ENCODE measurements at regions not wholly inside any gene's neighbourhood (a gene's known extent, or its start where the extent isn't known, plus 50 kb on each side); places are given as distances from the start of the nearest gene placed in this dataset.

GRCh38 chr11:112518371-112518770, 257.7 kb upstream of the PLET1 start:
- TF ChIP-seq, protein P1, sequence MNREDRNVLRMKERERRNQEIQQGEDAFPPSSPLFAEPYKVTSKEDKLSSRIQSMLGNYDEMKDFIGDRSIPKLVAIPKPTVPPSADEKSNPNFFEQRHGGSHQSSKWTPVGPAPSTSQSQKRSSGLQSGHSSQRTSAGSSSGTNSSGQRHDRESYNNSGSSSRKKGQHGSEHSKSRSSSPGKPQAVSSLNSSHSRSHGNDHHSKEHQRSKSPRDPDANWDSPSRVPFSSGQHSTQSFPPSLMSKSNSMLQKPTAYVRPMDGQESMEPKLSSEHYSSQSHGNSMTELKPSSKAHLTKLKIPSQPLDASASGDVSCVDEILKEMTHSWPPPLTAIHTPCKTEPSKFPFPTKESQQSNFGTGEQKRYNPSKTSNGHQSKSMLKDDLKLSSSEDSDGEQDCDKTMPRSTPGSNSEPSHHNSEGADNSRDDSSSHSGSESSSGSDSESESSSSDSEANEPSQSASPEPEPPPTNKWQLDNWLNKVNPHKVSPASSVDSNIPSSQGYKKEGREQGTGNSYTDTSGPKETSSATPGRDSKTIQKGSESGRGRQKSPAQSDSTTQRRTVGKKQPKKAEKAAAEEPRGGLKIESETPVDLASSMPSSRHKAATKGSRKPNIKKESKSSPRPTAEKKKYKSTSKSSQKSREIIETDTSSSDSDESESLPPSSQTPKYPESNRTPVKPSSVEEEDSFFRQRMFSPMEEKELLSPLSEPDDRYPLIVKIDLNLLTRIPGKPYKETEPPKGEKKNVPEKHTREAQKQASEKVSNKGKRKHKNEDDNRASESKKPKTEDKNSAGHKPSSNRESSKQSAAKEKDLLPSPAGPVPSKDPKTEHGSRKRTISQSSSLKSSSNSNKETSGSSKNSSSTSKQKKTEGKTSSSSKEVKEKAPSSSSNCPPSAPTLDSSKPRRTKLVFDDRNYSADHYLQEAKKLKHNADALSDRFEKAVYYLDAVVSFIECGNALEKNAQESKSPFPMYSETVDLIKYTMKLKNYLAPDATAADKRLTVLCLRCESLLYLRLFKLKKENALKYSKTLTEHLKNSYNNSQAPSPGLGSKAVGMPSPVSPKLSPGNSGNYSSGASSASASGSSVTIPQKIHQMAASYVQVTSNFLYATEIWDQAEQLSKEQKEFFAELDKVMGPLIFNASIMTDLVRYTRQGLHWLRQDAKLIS (CRISPR knock-in tag; IDR thresholded peaks at IDR 0.05; ENCODE audit: borderline replicate concordance): no peak
- TF ChIP-seq PREB (CRISPR knock-in tag; IDR thresholded peaks at IDR 0.05; ENCODE audit: borderline replicate concordance) (no peak), CTCF (IDR thresholded peaks at IDR 0.05) (no peak), TEAD4 (CRISPR knock-in tag; IDR thresholded peaks at IDR 0.05) (no peak), NR1H2 (CRISPR knock-in tag; IDR thresholded peaks at IDR 0.05) (no peak), SOX15 (CRISPR knock-in tag; IDR thresholded peaks at IDR 0.05) (no peak), NFE2L1 (CRISPR knock-in tag; IDR thresholded peaks at IDR 0.05) (no peak), NR3C1 (CRISPR knock-in tag; conservative IDR thresholded peaks at IDR 0.05; ENCODE audit: low read depth) (no peak), TP53 (CRISPR knock-in tag; IDR thresholded peaks at IDR 0.05) (no peak), ZNF232 (CRISPR knock-in tag; IDR thresholded peaks at IDR 0.05) (no peak), ZNF121 (CRISPR knock-in tag; IDR thresholded peaks at IDR 0.05) (no peak), ZNF138 (CRISPR knock-in tag; conservative IDR thresholded peaks at IDR 0.05) (no peak)
- TF ChIP-seq, protein P2, sequence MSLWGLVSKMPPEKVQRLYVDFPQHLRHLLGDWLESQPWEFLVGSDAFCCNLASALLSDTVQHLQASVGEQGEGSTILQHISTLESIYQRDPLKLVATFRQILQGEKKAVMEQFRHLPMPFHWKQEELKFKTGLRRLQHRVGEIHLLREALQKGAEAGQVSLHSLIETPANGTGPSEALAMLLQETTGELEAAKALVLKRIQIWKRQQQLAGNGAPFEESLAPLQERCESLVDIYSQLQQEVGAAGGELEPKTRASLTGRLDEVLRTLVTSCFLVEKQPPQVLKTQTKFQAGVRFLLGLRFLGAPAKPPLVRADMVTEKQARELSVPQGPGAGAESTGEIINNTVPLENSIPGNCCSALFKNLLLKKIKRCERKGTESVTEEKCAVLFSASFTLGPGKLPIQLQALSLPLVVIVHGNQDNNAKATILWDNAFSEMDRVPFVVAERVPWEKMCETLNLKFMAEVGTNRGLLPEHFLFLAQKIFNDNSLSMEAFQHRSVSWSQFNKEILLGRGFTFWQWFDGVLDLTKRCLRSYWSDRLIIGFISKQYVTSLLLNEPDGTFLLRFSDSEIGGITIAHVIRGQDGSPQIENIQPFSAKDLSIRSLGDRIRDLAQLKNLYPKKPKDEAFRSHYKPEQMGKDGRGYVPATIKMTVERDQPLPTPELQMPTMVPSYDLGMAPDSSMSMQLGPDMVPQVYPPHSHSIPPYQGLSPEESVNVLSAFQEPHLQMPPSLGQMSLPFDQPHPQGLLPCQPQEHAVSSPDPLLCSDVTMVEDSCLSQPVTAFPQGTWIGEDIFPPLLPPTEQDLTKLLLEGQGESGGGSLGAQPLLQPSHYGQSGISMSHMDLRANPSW (CRISPR knock-in tag; conservative IDR thresholded peaks at IDR 0.05; ENCODE audit: low read depth): no peak
- TF ChIP-seq, protein P3, sequence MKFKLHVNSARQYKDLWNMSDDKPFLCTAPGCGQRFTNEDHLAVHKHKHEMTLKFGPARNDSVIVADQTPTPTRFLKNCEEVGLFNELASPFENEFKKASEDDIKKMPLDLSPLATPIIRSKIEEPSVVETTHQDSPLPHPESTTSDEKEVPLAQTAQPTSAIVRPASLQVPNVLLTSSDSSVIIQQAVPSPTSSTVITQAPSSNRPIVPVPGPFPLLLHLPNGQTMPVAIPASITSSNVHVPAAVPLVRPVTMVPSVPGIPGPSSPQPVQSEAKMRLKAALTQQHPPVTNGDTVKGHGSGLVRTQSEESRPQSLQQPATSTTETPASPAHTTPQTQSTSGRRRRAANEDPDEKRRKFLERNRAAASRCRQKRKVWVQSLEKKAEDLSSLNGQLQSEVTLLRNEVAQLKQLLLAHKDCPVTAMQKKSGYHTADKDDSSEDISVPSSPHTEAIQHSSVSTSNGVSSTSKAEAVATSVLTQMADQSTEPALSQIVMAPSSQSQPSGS (CRISPR knock-in tag; IDR thresholded peaks at IDR 0.05; ENCODE audit: borderline replicate concordance, low read depth): no peak

Measured in WTC11 (cell line).